ENCODE measurements at regions not wholly inside any gene's neighbourhood (a gene's known extent, or its start where the extent isn't known, plus 50 kb on each side); places are given as distances from the start of the nearest gene placed in this dataset.

GRCh38 chr10:28743576-28743975 is 66.3 kb downstream of the BAMBI start (continued):
- TF ChIP-seq ZNF280A (IDR thresholded peaks at IDR 0.05; ENCODE audit: low read depth, partially characterized antibody) (no peak), USF1 (CRISPR knock-in tag; IDR thresholded peaks at IDR 0.05) (no peak), MIER1 (IDR thresholded peaks at IDR 0.05; ENCODE audit: low read depth) (no peak), ZNF134 (CRISPR knock-in tag; conservative IDR thresholded peaks at IDR 0.05) (no peak), CBX1 (IDR thresholded peaks at IDR 0.05; ENCODE audit: low read depth) (no peak), NFIX (CRISPR knock-in tag; IDR thresholded peaks at IDR 0.05; ENCODE audit: low read depth) (no peak), ZNF76 (CRISPR knock-in tag; IDR thresholded peaks at IDR 0.05; ENCODE audit: borderline replicate concordance) (no peak), PHB (CRISPR knock-in tag; IDR thresholded peaks at IDR 0.05) (no peak), IFI16 (CRISPR knock-in tag; IDR thresholded peaks at IDR 0.05) (no peak), HDAC2 (IDR thresholded peaks at IDR 0.05) (no peak), ZBTB33 (CRISPR knock-in tag; IDR thresholded peaks at IDR 0.05) (no peak)
